ENCODE measurements at regions not wholly inside any gene's neighbourhood (a gene's known extent, or its start where the extent isn't known, plus 50 kb on each side); places are given as distances from the start of the nearest gene placed in this dataset.

- no peak for TF ChIP-seq BCLAF1 (IDR thresholded peaks at IDR 0.05; ENCODE audit: borderline replicate concordance in 1 of 2, control insufficient read depth in 1 of 2, low read depth in 2 of 2, low read length in 1 of 2)
Observed at GRCh38 chr1:63142001-63142400, 180.4 kb upstream of the FOXD3 start (continued).

- H3K4me3 ChIP-seq = no peak overlapping the region
- H3K36me3 ChIP-seq (ENCODE audit: control insufficient read depth, insufficient read depth, low read length) = no peaks in the 10 kb centered on the region
- H3K9ac ChIP-seq (ENCODE audit: insufficient read depth in 1 of 2, low read depth in 2 of 2, low read length in 2 of 2) = no peak overlapping the region
- H3K27ac ChIP-seq (ENCODE audit: extremely low read depth, low read depth, low read length) = no peak overlapping the region
- H3K79me2 ChIP-seq (ENCODE audit: control insufficient read depth, insufficient read depth, low read length) = no peaks in the 10 kb centered on the region
- no peaks in the 10 kb centered on the region for H3K9me3 ChIP-seq (replicated peaks; ENCODE audit: control insufficient read depth, insufficient read depth, low read depth, low read length)
- POLR2A ChIA-PET = no interaction called here
- intact Hi-C loops (cut with micrococcal nuclease) = loop anchor here (10.0 kb wide), 1 partner anchor 179 kb away; no protein-coding TSS in a partner anchor
- FAIRE-seq (no peak), DNase-seq (ENCODE audit: extremely low read depth in 1 of 4, low spot score in 3 of 4) (no peak), ATAC-seq (no peak)
- H3K9me1 ChIP-seq (ENCODE audit: control insufficient read depth, insufficient read depth, low read length) = no peaks in the 10 kb centered on the region
- CTCF ChIA-PET (ENCODE audit: low intra/inter-chr PET ratio) = no interaction called here
- no TSS peak for BruUV-seq (replicated peaks)
- H2AFZ ChIP-seq (ENCODE audit: low read depth, low read length) = no peak overlapping the region
- no peak overlapping the region for H3K4me2 ChIP-seq (ENCODE audit: insufficient read depth, low read length)
- in situ Hi-C loops (cut with MboI) = no loop called here
- no peaks in the 10 kb centered on the region for H3K4me1 ChIP-seq (replicated peaks in 1 of 2; ENCODE audit: control insufficient read depth in 2 of 2, insufficient read depth in 2 of 2, low read length in 2 of 2)
- H3K27me3 ChIP-seq (ENCODE audit: control insufficient read depth in 2 of 2, insufficient read depth in 2 of 2, low read length in 2 of 2) = no peaks in the 10 kb centered on the region
- no peaks in the 10 kb centered on the region for H4K20me1 ChIP-seq (replicated peaks; ENCODE audit: control insufficient read depth, insufficient read depth, low read length)
- TF ChIP-seq CREB5 (CRISPR knock-in tag; IDR thresholded peaks at IDR 0.05) (no peak), MGA (IDR thresholded peaks at IDR 0.05) (no peak), IFI16 (CRISPR knock-in tag; IDR thresholded peaks at IDR 0.05) (no peak), NCOA1 (IDR thresholded peaks at IDR 0.05; ENCODE audit: low read depth) (no peak)
Observed at GRCh38 chr1:63143482-63143881, 178.9 kb upstream of the FOXD3 start.

All from K562 (cell line).